HG02610 (cell line): ENCODE measurements at regions not wholly inside any gene's neighbourhood (a gene's known extent, or its start where the extent isn't known, plus 50 kb on each side); places are given as distances from the start of the nearest gene placed in this dataset.
"Not testable (repeated sequence)": the region's sequence is repeated elsewhere in the genome, so short reads cannot be mapped to it uniquely, and the experiment has no call there.

Experiments
- ATAC-seq: cut with Tn5 transposase; IDR thresholded peaks from one replicate; pipeline ENCODE4 v1.9.1; 2021; ENCODE audit warnings: mild to moderate bottlenecking, moderate library complexity; ENCODE audit not compliant: unreplicated experiment

DNA sequence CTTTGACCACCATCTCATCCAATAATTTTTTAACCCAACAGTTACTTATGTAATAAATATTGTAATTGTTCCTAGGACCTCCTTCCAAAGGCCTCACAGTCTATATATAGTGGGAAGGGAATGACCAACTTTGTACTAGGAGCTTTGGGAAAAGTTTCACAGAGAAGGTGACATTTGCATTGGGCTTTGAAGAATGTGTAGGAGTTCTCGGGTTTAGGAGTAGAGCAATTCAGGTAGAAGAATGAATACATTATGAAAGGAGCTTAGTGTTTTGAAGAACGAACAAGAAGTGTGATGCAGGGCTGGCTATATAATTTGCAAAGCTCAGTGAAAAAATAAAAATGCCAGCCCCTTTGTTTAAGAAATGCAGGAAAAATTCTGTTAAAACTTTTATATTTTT lies 330.4 kb upstream of the DEPDC1 start:
- no peak for ATAC-seq

DNA sequence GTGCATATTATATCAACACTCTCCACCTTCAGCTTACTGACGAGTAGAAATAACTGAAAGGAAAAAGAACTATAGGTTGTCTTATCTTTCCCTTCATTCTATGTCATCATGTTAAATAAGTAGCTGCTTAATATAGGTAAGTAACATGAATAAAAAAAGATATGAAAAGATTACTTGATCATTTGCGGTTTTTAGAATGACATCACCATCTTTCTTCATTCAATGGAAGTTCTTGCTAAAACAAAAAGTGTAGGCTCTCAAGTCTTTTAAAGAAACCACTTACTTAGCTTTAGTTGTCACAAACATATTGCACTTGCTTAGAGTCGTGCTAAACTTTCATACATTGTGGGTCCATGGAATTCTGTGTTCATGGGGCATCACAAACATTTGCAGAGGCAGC lies 331.1 kb upstream of the DEPDC1 start:
- no peak for ATAC-seq

DNA sequence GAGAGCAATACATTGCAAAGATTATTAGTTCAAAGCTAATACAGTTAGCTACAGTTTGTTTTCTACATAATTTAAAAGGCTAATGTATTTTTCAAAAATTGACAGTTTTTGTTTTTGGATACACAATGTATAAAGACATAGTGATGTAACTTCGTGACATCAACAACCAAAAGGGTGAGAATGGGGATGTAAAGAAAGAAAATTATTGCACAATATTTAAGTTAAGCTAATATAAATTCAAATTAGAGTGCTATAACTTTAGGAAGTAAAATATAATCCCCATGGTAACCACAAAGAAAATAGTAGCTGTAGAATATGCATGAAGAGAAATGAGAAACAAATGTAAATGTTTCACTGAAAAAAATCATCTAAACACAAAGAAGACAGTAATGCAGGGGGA lies 334.4 kb upstream of the DEPDC1 start:
- ATAC-seq: no peak

DNA sequence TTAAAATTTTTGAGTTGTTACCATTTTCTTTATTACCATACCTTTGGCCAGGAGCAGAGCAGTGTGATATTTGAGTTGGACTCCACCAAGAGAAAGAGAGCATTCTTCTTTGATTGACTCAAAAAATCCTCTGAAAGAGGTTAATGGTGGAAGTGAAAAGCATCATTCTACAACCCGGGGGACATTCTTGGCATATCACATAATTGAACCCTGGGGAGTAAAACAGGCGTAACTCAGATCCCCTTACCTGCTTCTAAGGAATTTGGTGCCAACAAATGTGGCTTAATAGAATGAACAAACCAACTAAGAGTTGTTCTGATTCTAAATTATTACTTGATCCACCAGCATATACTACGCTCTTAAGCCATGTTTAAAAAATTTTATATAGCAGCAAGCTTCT lies 351.1 kb upstream of the DEPDC1 start:
- no peak for ATAC-seq

DNA sequence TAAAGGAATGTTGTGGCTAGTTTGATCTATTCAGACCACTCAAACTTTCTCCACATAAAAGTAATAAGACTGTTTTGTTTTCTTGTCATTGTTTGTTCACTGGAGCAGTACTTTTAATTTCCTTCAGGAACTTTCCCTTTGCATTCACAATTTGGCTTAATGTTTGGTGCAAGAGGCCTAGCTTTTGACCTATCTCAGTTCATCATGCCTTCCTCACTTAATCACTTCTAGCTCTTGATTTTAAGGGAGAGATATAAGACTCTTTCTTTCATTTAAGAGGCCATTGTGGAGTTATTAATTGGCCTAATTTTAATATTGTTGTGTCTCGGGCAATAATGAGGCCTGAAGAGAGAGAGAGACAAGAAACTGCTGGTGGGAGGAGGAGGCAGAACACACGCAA lies 371.7 kb upstream of the DEPDC1 start:
- no peak for ATAC-seq

DNA sequence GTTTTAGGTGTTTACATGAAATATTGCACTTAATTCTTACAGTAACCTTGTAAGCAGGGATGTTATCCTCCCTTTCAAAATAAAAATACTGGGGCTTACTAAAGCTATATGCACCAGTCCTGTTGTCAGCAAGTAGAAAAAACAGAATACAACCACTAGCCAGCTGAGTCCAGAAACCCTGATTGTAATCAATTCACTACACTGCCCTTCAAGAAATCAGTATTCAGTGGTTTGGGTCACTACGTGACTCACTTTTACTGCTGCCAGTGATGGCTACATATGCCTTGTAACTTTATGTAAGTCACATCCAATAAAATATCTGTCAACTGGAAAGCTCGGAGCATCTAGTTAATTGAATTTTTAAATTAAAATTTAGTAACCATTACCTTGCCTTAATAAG lies 376.3 kb upstream of the DEPDC1 start:
- ATAC-seq: no peak

DNA sequence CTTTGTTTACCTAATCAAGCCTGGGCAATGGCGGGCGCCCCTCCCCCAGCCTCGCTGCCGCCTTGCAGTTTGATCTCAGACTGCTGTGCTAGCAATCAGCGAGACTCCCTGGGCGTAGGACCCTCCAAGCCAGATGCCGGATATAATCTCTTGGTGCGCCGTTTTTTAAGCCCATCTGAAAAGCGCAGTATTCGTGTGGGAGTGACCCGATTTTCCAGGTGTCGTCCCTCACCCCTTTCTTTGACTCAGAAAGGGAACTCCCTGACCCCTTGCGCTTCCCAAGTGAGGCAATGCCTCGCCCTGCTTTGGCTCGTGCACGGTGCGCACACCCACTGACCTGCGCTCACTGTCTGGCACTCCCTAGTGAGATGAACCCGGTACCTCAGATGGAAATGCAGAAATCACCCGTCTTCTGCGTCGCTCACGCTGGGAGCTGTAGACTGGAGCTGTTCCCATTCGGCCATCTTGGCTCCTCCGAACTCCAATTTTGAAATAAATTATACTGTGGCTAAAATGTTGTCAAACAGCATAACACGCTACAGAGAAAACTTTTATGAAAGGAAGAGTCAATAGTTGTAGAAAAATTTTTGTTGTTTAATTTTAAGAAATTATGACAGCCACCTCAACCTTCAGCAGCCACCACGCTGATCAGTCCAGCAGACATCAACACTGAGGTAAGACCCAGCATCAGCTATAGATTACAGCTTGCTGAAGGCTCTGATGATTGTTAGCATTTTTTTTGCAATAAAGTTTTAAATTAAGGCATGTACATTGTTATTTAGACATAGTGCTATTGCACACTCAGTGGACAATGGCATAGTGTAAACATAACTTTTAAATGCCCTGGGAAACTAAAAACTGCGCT lies 384.7 kb upstream of the DEPDC1 start:
- ATAC-seq: not testable (repeated sequence)

DNA sequence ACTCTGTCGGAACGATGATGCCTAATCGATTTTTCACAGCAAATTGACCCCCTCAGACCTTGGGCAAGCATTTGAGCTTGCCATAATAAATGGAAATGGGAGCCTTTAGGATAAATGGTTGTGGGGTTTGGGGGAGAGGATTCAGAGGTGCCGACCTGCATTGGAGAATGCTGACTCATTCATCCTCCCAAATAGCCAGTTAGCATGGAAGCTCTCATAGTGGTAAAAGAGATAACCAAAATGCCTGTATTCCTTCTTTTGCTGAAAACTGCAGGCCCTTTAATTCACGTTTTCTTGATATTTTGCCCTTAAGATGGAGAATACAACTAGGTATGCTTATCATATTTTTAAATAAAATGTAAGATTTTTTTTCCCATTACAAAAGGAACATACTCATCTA lies 392.6 kb upstream of the DEPDC1 start:
- ATAC-seq: no peak

DNA sequence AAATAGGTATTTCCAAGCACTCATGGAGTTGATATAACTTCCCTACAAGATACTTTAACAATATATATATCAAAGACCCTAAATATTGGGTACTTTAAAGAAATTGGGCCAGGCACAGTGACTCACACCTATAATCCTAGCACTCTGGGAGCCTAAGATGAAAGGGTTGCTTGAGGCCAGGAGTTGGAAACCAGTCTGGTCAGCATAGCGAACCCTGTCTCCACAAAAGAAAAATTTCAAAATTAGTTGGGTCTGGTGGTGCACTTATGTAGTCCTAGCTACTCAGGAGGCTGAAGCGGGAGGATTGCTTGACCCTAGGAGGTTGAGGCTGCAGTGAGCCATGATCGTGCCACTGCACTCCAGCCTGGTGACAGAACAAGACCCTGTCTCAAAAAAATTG lies 393.9 kb upstream of the DEPDC1 start:
- ATAC-seq: no peak

DNA sequence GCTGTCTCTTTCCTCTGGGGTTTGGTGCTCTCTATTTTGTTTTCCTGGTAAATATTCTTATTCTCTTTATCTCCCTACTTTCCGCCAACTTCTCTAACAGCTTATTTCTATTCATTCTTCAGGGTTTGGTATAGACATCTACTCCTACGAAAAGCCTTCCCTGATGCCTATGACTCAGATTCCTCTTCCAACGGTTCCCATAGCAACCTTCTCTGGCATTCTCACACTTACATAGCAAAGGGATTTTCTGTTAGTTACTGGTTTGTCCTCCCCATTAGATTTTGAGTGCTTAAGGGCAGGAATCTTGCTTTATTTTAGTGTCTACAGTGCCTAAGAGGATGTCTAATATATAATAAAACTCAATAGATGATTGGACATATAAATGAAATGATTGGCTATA lies 407.6 kb upstream of the DEPDC1 start:
- ATAC-seq: no peak

DNA sequence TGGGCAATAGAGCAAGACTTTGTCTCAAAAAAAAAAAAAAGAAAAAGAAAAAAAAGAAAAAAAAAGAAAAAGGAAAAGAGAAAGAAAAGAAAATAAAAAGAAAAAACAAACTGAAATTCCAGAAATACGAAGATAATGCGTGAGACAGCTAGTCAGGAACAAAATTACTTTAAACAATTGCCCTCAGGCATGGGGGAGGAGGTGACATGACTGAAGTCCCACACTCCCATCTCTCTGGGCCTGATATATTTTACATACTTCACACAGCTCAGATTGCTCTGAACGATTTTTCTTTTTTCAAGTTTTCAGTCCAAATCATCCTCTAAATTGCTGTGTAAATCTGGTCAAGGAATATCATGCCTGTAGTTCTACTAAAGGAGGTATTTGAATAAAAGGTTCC lies 409.5 kb upstream of the DEPDC1 start:
- no peak for ATAC-seq

DNA sequence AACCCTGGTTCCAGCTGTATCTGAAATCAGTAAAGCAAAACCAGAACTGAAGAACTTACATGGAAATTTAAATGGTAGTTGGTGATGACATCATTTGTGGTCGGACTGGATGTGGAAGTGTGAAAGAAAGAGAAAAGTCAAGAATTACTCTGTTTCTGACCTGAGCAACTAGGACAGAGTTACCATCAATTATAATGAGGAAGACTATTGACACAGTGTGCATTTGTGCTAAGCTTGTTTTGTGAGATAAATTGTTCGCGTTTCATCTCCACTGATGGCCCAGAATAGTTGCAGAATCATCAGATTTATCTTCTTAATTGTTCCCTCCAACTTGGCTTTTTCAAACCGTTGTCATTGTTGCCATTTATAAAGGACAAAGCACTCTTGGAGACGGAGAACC lies 410.6 kb upstream of the DEPDC1 start:
- no peak for ATAC-seq

DNA sequence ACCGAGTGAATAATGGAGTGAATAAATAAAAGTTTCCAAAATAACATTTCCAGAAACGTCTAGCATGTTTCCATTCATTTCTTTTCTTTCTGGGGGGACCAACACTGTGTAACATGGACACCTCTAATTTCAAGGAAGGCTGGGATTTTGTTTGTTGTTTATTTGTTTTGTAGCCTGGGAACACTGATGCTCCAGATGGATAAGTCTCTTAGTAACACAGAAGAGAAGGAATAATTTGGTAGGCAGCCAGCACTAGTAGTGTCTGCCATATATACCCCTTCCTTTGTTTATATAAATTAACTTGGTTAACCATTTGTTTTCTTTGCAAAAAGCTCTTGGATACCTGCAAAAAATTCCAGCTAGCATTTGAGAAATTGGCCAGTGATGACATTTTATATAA lies 411.4 kb upstream of the DEPDC1 start:
- ATAC-seq: no peak

DNA sequence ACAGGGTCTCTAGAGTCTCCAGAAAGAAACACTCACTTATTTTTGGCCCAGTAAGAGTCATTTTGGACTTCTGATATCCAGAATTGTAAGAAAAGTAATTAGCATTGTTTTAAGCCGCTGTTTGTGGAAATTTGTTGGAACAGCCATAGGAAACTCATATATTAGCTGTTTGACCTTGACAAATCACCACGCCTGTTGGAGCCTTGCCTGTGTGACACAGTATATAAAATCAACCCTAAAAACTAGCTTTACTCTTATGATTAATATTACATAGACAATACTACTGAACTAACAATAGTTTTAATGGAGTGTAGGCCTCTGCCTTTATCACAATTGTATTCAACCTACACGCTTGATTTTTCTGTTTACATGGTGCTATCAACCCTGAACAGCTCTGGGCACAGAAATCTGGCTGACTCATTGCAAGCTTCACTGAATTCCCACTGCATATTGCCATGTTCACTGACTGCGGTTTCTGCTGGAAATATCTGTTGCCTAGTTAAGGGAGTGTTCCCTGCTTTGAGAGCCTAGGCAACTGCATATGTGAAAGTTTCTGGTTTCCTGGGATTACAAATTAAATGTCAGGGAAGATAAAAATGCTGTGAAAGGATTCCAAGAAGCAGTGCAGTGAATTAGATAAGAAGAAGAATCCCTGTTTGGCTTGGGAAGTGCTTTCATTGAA lies 419.5 kb upstream of the DEPDC1 start:
- no peak for ATAC-seq

DNA sequence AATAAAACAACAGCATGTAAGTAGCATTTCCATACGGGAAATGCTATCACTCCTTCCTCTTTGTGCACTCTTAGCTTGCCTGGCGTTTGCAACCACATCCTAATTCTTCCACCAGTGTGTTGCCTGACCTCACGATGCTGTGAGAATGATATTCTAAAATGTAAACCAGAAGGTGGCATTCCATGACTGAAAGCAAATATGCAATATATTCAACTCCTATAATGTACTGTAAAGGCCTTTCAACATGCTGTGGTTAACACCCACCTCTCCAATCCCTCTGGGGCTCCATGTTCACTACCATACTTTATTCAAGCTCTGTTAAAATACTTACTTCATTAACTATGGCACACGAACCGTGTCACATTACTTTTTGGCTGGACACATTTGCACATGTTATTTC lies 420.6 kb upstream of the DEPDC1 start:
- ATAC-seq: no peak

DNA sequence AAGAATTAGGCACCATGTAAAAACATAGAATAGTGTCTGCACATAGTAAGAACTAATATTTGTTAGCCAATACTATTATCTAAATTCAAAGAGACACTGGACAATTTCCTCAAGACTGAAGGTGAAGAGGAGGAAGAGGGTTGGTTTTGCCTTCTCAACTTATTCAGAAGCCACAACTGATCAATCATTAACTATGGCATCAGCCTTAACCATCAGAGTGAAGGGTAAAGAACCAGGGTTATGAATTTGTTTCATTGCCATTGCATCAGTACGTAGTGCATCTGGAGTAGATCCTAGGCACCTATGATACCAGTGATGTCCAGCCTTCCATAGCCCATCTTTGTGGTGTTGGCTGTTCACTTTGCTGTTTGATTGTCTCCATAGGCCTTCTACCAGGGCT lies 421.7 kb upstream of the DEPDC1 start:
- no peak for ATAC-seq

DNA sequence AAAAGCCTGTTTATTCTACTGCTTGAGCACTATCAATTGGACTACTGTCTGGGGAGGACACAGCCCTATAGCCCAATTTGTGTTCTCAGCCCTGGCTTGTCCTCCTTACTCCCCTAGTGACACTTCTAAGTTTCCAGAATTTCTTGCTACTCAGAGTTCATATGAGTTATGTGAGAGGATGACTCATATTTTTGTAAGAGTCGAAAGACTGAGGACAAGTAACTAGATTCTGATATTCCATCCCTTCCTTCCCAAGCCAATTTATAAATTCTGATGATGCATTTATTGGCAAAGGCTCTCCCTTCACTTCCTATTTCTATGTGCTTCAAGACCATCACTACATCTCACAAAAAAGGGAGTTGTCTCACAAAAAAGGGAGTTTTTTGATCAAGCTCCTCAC lies 422.2 kb upstream of the DEPDC1 start:
- no peak for ATAC-seq

DNA sequence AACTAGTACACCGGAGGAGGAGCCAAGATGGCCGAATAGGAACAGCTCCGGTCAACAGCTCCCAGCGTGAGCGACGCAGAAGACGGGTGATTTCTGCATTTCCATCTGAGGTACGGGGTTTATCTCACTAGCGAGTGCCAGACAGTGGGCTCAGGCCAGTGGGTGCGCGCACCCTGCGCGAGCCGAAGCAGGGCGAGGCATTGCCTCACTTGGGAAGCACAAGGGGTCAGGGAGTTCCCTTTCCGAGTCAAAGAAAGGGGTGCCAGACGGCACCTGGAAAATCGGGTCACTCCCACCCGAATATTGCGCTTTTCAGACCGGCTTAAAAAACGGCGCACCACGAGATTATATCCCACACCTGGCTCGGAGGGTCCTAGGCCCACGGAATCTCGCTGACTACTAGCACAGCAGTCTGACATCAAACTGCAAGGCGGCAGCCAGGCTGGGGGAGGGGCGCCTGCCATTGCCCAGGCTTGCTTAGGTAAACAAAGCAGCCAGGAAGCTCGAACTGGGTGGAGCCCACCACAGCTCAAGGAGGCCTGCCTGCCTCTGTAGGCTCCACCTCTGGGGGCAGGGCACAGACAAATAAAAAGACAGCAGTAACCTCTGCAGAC lies 426.7 kb upstream of the DEPDC1 start:
- not testable (repeated sequence) for ATAC-seq

DNA sequence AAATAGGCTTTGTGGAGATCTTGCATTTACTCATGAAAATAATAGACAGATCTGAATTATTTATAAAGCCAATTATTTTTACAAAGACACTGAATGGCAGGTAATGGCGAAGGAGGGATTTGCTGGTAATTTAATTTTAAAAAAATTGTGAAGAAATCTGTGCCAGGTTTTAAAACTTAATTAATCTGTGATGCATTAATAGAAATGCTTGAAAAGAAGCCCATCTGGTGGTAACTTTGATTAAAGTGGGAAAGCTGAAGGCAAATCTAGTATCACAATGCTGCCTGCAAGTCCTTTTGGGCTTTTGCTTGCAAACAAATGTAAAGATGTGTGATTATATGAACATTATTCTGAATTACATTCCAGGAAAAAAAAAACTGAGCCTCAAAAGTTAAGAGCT lies 433.2 kb upstream of the DEPDC1 start:
- no peak for ATAC-seq

DNA sequence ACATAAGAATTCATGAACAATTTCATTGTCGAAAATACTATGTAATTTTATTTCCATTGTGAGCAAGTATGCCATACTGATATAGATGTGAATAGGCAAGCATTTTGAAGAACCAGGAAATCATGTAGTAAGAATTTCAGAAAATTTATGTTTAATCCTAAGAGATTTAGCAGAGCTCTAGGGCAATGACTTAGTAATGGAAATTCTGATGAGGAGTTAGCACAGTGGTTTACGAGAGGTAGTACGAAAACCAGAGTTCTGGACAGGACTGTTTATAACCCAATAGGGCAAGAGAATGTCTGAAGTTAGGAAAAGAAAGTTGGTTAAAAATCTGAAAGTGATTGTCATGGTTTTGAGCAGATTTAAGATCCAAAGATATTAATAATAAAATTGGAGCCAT lies 439.6 kb upstream of the DEPDC1 start:
- ATAC-seq: no peak

DNA sequence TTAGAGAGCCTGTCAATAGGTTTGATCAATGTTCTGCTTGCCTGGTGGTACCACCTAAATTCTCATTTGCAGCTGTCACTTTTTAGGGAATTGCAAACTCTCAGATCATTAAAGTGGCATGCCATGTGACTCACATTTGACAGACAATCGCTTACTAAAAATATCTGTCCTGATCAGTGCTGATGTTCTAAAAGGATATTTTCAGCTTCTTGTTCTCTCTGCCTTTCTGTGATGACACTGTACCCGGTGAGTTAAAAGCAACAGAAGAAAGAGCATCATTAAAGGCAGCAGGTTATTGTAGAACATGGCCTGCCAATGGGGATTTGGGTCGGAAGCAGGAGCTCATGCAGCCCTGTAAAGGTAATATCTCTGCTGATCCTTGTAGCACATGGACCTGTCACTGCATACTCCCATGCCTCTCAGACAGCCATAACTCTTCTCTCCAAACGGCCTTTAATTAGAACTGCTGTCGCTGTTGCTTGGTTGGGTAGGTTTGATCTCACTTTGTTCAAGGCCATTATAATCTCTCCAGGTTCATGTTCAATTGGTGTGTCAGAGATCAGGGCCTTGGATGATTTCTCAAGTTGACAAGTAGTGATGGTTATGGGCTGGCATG lies 441.3 kb upstream of the DEPDC1 start:
- no peak for ATAC-seq

DNA sequence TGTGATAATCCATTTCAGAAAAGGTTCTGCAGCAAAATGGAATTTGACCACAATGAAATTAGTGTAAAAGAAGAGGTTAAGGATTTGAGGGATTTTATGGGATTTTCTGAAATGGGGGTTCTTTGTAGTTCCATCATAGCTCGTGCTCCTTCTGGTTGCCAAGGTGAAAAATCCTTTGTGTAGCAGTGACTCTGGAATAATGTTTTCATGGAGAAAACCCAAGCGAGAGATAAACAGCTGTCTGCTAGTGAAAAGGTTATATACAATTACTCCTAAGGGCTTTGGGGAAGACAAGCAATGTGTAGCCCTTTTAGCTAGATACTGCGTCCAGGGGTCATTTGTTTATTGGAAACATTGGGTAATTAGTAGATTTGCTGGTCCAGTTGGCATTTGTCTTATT lies 453.2 kb upstream of the DEPDC1 start:
- ATAC-seq: no peak
